CD4-positive, alpha-beta T cell treated with Interleukin-6 for 4 hours (primary cell): ENCODE measurements at regions not wholly inside any gene's neighbourhood (a gene's known extent, or its start where the extent isn't known, plus 50 kb on each side); places are given as distances from the start of the nearest gene placed in this dataset.
"Not testable (repeated sequence)": the region's sequence is repeated elsewhere in the genome, so short reads cannot be mapped to it uniquely, and the experiment has no call there.

Experiments
- DNase-seq: peaks from one replicate; pipeline ENCODE4 v3.0.0-alpha.2; 2020; ENCODE audit warnings: mixed read lengths

DNA sequence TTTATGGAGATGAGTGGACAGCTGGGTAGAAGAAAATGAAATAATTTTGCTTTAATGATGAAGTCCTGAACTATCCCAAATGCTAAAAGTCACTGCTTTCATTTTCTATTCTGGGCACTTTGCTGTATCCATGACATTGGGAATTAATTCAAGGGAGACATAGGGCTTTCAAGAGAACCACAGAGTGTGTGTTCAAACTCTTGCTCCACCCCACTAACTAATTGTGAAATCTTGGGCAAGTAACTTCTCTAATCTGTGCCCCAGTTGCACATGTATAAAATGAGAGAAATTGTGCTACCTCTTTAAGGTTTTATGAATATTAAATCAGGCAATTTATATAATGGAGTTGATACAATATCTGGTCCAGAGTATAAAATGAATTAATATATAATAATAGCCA, 1422.0 kb downstream of the ADGRL3 start:
- DNase-seq, result no peak

DNA sequence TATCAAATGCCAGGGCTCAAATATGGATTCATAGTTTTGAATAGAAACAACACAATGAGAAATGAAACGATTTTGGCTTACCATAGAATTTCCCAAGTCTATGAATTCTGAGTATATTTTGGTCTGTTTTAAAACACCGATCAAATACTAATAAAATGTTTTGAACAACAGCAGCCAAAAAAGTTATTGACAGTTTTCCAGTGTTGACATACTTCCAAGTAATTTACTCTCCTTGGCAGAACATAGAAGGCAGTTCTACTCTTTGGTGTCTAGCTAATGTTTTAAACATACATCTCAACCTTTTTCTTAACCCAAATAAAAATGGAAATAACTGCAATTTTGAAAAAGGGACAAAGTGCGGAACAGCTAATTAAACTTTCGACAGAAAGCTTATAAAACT, 1419.8 kb downstream of the ADGRL3 start:
- no peak for DNase-seq

GRCh38 chr4:62618042-62618441, 1417.9 kb downstream of the ADGRL3 start:
- DNase-seq, result no peak

DNA sequence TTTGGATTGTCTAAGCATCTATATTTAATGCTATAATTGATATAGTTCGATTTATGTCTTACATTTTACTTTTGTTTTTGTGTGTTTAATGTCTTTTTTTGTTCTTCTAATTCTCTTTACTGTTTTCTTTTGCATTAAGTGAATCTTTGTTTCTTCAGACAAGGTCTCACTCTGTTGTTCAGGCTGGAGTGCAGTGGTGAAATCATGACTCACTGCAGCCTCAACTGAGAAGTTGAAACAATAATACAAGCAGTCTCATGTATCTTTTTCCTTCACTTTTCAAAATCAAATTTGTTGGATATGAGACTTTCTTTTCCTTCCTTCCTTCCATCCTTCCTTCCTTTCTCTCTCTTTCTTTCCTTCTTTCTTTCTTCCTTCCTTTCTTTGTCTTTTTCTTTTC, 1401.6 kb downstream of the ADGRL3 start:
- no peak for DNase-seq

DNA sequence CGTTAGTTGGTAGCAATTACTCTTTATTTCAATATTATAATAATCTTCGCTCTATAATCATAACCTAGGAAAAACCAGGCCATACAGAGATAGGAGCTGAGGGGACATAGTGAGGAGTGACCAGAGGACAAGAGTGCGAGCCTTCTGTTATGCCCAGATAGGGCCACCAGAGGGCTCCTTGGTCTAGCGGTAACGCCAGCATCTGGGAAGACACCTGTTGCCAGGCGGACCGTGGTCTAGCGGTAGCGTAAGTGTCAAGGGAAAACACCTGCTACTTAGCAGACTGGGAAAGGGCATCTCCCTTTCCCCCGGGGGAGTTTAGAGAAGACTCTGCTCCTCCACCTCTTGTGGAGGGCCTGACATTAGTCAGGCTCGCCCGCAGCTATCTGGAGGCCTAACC, 1395.1 kb downstream of the ADGRL3 start:
- DNase-seq, result not testable (repeated sequence)

GRCh38 chr4:62591756-62592155, 1391.6 kb downstream of the ADGRL3 start:
- no peak for DNase-seq

DNA sequence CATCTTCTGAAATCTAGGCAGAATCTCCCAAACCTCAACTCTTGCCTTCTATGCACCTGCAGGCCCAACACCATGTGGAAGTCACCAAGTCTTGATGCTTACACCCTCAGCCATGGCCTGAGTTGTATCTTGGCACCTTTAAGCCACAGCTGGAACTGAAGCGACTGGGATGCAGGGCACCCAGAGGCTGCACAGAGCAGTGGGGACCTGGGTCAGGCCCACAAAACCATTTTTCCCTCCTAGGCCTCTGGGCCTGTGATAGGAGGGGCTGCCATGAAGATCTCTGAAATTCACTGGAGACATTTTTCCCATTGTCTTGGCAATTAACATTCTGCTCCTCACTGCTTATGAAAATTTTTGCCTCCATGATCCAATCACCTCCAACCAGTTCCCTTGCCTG, 1388.5 kb downstream of the ADGRL3 start:
- DNase-seq, result no peak

- no peak for DNase-seq
These were observed 1371.4 kb downstream of the ADGRL3 start for GRCh38 chr4:62571494-62571893.

DNA sequence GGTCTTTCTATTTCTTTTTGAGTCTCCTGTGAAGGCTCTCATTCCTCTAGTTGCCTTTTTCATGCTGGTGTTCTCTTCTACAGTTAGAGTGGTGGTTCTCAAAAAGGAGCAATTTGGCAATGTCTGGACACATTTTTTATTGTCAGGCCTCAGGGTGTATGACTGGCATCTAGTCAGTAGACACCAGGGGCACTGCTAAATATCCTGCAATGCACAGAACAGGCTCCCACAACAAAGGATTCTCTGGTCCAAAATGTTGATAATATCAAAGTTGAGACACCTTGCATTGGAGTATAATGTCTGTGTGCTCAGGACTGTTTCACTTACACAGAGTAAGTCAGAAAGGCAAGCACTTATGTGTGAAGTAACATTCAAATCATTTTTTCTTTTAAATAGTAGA, 1360.7 kb downstream of the ADGRL3 start:
- no peak for DNase-seq

- DNase-seq, result no peak
These were observed 1350.0 kb downstream of the ADGRL3 start for GRCh38 chr4:62550121-62550520.

GRCh38 chr4:62549601-62550000, 1349.5 kb downstream of the ADGRL3 start:
- no peak for DNase-seq

DNA sequence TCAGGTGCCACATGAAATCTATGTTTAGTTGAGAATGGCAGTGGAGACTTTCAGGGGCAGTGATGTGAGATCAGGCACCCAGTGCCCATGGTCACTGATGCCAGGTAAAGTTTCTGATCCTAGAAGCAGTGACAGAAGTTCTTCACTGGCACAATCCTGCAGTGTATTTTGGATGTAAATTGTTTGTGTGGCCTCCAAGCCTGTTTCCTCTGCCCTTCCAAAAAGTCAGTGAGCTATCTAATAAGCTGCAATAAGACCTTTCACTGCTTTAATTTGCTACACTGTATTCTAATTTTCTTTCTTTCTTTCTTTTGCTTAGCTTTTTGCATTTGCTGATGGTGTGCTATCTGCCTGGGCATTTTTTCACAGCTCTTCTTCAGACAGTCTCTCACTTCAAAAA, 1348.6 kb downstream of the ADGRL3 start:
- DNase-seq, result no peak

DNA sequence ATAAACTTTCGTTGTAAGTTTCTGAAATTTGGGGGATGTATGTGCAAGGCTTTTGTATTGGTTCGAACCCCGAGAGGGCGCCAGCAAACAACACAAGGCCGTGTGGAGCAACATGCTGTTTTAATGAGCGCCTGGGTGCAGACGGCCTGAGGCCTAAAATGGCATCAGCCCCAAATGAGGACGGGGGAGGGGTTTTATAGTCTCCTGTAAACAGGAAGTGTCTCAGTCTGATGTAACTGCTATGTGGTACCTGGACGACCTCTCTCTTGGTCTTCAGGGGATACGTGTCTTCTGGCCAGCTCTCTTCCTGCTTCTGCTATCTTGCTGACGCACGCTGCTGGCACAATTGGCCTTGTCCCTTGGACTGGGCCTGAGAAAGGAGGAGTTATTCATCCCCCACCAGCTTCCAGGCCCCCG, 1348.0 kb downstream of the ADGRL3 start:
- no peak for DNase-seq

DNA sequence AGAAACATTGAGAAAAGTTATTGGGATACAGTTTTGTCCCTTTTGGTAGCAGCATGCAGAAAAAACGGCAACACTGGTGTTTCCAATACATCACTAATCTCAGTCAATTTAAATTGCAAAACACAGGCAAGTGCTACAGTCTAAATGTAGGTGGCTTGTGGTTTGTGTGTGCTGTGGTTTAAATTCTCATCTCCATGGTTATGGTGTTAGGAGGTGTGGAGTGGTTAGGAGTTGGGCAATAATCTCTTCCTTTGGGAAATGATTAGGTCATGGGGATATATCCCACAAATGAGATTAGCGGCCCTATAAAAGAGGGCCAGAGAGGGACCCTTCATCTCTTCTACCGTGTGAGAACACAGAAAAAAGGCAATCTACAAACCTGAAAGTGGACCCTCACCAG, 1344.3 kb downstream of the ADGRL3 start:
- no peak for DNase-seq

- no peak for DNase-seq
These were observed 1342.9 kb downstream of the ADGRL3 start for GRCh38 chr4:62543002-62543401.

DNA sequence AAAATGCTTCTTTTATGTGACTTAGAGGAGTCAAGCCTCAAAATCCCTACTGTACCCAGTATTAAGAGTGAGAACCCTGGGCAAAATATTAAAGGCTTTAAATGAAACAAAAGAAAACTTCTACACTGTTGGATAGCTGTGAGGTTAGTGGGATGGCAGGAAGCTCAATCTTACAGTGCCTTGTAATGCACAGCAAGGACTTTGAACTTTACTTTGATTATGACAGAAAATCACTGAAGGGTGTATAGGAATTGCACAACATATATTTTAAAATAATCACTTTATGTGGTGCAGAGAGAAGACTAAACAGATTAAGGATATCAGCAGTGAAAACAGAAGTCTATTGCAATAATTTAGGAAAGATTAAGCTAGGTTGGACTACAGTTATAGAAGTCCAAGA, 1333.4 kb downstream of the ADGRL3 start:
- no peak for DNase-seq

GRCh38 chr4:62531731-62532130, 1331.6 kb downstream of the ADGRL3 start:
- DNase-seq, result no peak

DNA sequence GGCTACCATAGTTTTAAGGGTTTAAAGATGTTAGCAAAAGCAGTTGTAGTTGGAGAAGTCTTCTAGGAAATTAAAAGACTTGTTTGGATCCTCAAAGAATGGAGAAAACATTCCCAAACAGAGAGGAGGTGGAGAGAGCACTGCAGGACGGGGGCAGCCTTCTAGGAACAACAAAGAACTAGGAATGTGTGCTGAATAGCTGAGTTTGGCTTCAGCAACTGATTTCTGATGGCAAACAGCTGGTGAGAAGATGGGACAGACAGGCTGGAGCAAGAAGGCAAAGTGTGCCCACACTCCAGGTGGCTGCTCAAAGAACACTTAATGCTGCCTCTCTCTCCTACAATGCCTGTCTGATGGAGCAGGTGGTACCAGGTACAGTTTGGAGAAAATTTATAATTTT, 1331.1 kb downstream of the ADGRL3 start:
- DNase-seq, result no peak

DNA sequence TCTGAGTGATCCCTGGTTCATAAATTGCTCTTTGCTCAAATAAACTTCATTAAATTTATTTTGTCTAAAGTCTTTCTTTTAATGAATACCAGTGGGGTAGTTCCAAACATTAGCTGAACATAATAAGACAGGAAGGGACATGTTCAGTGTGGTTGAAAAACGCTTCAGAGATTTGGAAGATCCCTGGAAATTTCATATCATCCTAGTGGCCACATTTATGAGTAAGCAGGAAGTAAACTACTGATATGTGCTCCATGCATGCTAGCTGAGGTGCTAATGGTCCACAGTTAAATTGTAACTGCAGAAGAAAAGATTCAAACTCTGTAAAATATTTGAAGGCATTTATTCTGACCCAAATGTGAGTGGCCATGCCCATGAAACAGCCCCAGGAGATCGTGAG, 1328.7 kb downstream of the ADGRL3 start:
- no peak for DNase-seq

DNA sequence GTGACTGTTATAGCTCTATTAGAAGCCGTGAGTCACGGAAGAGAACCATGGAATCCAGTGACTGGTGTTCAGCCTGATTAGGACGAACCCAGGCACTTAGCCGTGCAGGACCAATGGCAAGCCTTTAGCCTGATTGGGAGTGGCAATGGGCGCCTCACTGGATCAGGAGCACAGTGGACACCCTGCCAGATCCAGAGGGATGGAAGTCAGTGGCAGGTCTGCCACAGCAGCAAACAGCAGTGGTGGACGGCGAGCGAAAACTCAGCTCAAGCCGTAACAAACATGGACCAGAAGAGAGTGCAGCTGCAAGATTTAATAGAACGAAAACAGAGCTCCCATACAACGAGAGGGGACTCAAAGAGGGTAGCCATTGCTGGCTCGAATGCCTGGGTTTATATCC, 1326.5 kb downstream of the ADGRL3 start:
- no peak for DNase-seq

- DNase-seq, result no peak
These were observed 1323.1 kb downstream of the ADGRL3 start for GRCh38 chr4:62523256-62523655.

DNA sequence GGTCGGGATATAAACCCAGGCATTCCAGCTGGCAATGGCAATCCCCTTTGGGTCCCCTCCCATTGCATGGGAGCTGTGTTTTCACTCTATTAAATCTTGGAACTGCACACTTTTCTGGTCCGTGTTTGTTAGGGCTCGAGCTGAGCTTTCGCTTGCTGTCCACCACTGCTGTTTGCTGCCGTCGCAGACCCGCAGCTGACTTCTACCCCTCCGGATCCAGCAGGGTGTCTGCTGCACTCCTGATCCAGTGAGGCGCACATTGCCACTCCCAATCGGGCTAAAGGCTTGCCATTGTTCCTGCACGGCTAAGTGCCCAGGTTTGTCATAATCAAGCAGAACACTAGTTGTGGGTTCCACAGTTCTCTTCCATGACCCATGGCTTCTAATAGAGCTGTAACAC, 1322.1 kb downstream of the ADGRL3 start:
- DNase-seq, result no peak

DNA sequence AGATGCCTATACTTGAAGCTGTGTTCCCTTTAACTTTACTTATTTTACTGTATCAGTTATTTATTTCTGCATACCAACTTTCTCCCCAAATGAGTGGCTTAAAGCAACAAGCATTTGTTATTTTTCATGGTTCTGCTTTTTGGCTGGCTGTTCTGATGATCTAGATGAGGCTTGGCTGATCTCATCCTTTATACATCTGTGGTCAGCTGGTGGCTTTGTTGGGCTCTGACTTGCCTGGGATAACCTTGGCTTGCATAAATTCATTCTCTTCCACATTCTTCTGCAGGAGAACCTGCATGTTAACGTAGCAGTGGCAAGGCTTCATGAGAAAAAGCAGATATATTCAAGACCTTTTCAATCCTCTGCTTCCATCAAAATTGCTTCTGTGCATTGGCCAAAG, 1317.6 kb downstream of the ADGRL3 start:
- DNase-seq, result no peak

DNA sequence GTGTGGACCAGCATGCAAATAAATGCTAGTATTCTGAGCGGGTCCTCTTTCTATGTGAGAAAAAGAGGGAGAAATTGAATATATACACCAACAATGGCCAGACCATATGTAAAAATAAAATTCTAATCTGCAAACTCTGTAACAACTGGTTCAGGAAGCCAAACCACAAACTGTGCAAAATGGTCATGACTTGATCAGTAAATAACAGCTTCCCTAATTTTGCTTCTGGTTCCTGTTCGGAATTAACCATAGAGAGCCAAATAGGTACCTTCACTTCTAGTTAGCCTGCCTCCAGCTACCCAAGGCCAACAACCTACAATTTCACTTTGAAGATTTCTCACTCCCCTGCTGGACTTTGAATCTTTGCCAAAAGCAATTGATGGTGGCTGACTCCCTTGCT, 1313.2 kb downstream of the ADGRL3 start:
- DNase-seq, result no peak

GRCh38 chr4:62512271-62512670, 1312.1 kb downstream of the ADGRL3 start:
- no peak for DNase-seq

GRCh38 chr4:62510228-62510627, 1310.1 kb downstream of the ADGRL3 start:
- no peak for DNase-seq
